Neuronal stem cell (in vitro differentiated cells): ENCODE measurements at regions not wholly inside any gene's neighbourhood (a gene's known extent, or its start where the extent isn't known, plus 50 kb on each side); places are given as distances from the start of the nearest gene placed in this dataset.
A peak's percentile ranks its signal among the peaks of the same experiment; 100 is the strongest.

Experiments
- DNase-seq: peaks from one replicate; pipeline ENCODE4 v3.0.0-alpha.2; 2013; ENCODE audit warnings: low spot score
- H2AFZ ChIP-seq: one replicate; pipeline ENCODE4 v1.6.1; 2013; ENCODE audit warnings: mild to moderate bottlenecking, low read length, inconsistent platforms
- H2AK5ac ChIP-seq: 2 replicates; pipeline ENCODE4 v1.6.1; 2013; ENCODE audit warnings: low read depth, mild to moderate bottlenecking, inconsistent platforms, low read length, moderate library complexity, mixed read lengths
- H2BK120ac ChIP-seq: 2 replicates; pipeline ENCODE4 v1.6.1; 2013; ENCODE audit warnings: low read depth, mild to moderate bottlenecking, inconsistent platforms, low read length, moderate library complexity, mixed read lengths
- H2BK12ac ChIP-seq: one replicate; pipeline ENCODE4 v1.6.1; 2013; ENCODE audit warnings: low read length, inconsistent platforms
- H2BK15ac ChIP-seq: 2 replicates; pipeline ENCODE4 v1.6.1; 2013; ENCODE audit warnings: mild to moderate bottlenecking, low read length, inconsistent platforms, mixed read lengths
- H2BK5ac ChIP-seq: one replicate; pipeline ENCODE4 v1.6.1; 2013; ENCODE audit warnings: inconsistent platforms, mild to moderate bottlenecking, low read length, moderate library complexity
- H3K14ac ChIP-seq: one replicate; pipeline ENCODE4 v1.6.1; 2013; ENCODE audit warnings: low read length, inconsistent platforms
- H3K18ac ChIP-seq: 2 replicates; pipeline ENCODE4 v1.6.1; 2013; ENCODE audit warnings: low read length, inconsistent platforms
- H3K23ac ChIP-seq: 2 replicates; pipeline ENCODE4 v1.6.1; 2013; ENCODE audit warnings: low read depth, mild to moderate bottlenecking, mixed read lengths, low read length, inconsistent platforms; ENCODE audit not compliant: poor library complexity
- H3K27ac ChIP-seq: replicated peaks from 3 replicates; pipeline ENCODE4 v1.5.1; 2013; ENCODE audit warnings: low read length, inconsistent platforms
- H3K27me3 ChIP-seq, 3 experiments: 2 replicates each; pipeline ENCODE4 v1.6.1; 2013; ENCODE audit warnings: low read length in 3 of 3, mild to moderate bottlenecking in 2 of 3, inconsistent platforms in 1 of 3, low read depth in 1 of 3, mixed read lengths in 1 of 3, moderate library complexity in 1 of 3; ENCODE audit not compliant: control insufficient read depth in 3 of 3, insufficient read depth in 3 of 3
- H3K36me3 ChIP-seq, 2 donors: replicated peaks in 1 of 2; 2 replicates each; pipeline ENCODE4 v1.6.1; 2013; ENCODE audit warnings: low read length in 2 of 2; ENCODE audit not compliant: control insufficient read depth in 2 of 2, insufficient read depth in 2 of 2
- H3K4ac ChIP-seq: 2 replicates; pipeline ENCODE4 v1.6.1; 2013; ENCODE audit warnings: inconsistent platforms, mild to moderate bottlenecking, low read length, moderate library complexity
- H3K4me1 ChIP-seq, 2 donors: 1 replicate in 1 of 2; 2 replicates in 1 of 2; pipeline ENCODE4 v1.6.1; 2013; ENCODE audit warnings: low read length in 2 of 2, low read depth in 1 of 2; ENCODE audit not compliant: control insufficient read depth in 2 of 2, insufficient read depth in 1 of 2
- H3K4me2 ChIP-seq: one replicate; pipeline ENCODE4 v1.6.1; 2013; ENCODE audit warnings: mild to moderate bottlenecking, low read length, inconsistent platforms; ENCODE audit not compliant: insufficient read depth, poor library complexity, severe bottlenecking
- H3K4me3 ChIP-seq, 2 donors: 2 replicates each; pipeline ENCODE4 v1.5.1; 2013; ENCODE audit warnings: low read length in 2 of 2, mild to moderate bottlenecking in 2 of 2, inconsistent platforms in 1 of 2, moderate library complexity in 1 of 2
- H3K79me1 ChIP-seq: one replicate; pipeline ENCODE4 v1.6.1; 2013; ENCODE audit warnings: low read depth, mild to moderate bottlenecking, inconsistent platforms, low read length, moderate library complexity
- H3K9ac ChIP-seq: one replicate; pipeline ENCODE4 v1.6.1; 2013; ENCODE audit warnings: mild to moderate bottlenecking, low read depth, low read length, inconsistent platforms; ENCODE audit not compliant: poor library complexity
- H3K9me3 ChIP-seq, 2 donors: replicated peaks in 1 of 2; 2 replicates each; pipeline versions ENCODE3 to v1.6.1; 2013; ENCODE audit warnings: low read length in 2 of 2, mild to moderate bottlenecking in 2 of 2, inconsistent platforms in 1 of 2, low read depth in 1 of 2, mixed read lengths in 1 of 2, moderate library complexity in 1 of 2; ENCODE audit not compliant: control insufficient read depth in 2 of 2, insufficient read depth in 1 of 2
- H4K8ac ChIP-seq: one replicate; pipeline ENCODE4 v1.6.1; 2013; ENCODE audit warnings: low read depth, mild to moderate bottlenecking, inconsistent platforms, low read length, moderate library complexity
- H4K91ac ChIP-seq: one replicate; pipeline ENCODE4 v1.6.1; 2013; ENCODE audit warnings: low read length, low read depth, mild to moderate bottlenecking, inconsistent platforms; ENCODE audit not compliant: poor library complexity
- whole genome bisulfite sequencing, 2 donors: extraction: QIAGEN DNeasy Blood & Tissue Kit; methylation state at CpG; one replicate each; pipeline ENCODE4 v1.1.7; 2013; ENCODE audit warnings: missing lambda C conversion rate in 2 of 2, mixed read lengths in 1 of 2; ENCODE audit not compliant: insufficient read length in 2 of 2, insufficient replicate concordance in 1 of 2; ENCODE audit errors: extremely low coverage in 2 of 2; 5-methylcytosine and 5-hydroxymethylcytosine counted together

DNA sequence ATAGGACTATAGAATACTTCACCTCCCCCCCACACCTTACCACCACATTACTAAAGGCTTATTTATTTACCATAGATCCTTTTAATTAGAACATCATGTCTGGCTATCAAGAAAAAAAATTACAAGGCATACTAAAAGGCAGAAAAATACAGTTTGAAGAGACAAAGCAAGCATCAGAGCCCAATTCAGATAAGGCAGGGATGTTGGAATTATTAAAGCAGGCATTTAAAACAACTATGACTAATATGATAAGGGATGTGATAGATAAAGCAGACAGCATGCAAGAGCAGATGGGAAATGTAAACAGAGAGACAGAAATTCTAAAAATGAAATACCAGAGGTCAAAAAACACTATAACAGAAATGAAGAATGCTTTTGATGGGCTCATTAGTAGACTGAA is 55.4 kb upstream of the SMIM21 start:
- no peak overlapping the region for H2AK5ac ChIP-seq
- no peak overlapping the region for H2BK15ac ChIP-seq
- H4K91ac ChIP-seq = no peak overlapping the region
- H3K18ac ChIP-seq = no peak overlapping the region
- no peak overlapping the region for H3K23ac ChIP-seq
- no peak overlapping the region for H2BK120ac ChIP-seq
- H3K27ac ChIP-seq = no peak overlapping the region
- H3K4me3 ChIP-seq = no peak overlapping the region
- no peak for DNase-seq
- H2BK12ac ChIP-seq = no peak overlapping the region
- no peak overlapping the region for H3K4ac ChIP-seq
- no peak overlapping the region for H3K4me2 ChIP-seq
- H4K8ac ChIP-seq = no peak overlapping the region
- H2AFZ ChIP-seq = no peak overlapping the region
- no peaks in the 10 kb centered on the region for H3K9me3 ChIP-seq
- H2BK5ac ChIP-seq = no peak overlapping the region
- no peaks in the 10 kb centered on the region for H3K4me1 ChIP-seq
- H3K9ac ChIP-seq = no peak overlapping the region
- H3K27me3 ChIP-seq = no peaks in the 10 kb centered on the region
- no peaks in the 10 kb centered on the region for H3K36me3 ChIP-seq
- H3K79me1 ChIP-seq = no peaks in the 10 kb centered on the region
- no peak overlapping the region for H3K14ac ChIP-seq

DNA sequence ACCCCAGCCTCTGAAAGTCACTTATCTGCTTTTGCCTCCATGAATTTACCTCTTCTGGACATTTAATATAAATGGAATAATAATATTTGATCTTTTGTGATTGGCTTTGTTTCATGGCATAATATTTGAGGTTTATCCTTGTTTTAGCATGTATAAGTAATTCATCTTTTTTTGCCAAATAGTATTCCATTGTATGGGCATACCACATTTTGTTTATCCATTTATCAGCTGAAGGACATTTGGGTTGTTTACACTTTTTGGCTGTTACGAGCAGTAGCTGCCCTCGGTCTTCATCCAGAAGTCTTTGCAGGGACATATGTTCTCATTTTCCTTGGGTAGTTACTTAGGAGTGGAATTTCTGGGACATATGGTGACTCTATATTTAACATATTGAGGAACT is 53.0 kb upstream of the SMIM21 start:
- Histone ChIP-seq H2BK120ac (no peak overlapping the region), H4K91ac (no peak overlapping the region), H3K36me3 (no peaks in the 10 kb centered on the region), H3K27ac (no peak overlapping the region), H3K27me3 (no peaks in the 10 kb centered on the region), H2AFZ (no peak overlapping the region), H4K8ac (no peak overlapping the region), H2BK5ac (no peak overlapping the region), H3K9ac (no peak overlapping the region), H2AK5ac (no peak overlapping the region), H3K79me1 (no peaks in the 10 kb centered on the region), H3K4me2 (no peak overlapping the region), H2BK12ac (no peak overlapping the region), H3K4me1 (no peaks in the 10 kb centered on the region), H3K4ac (no peak overlapping the region), H3K23ac (no peak overlapping the region), H3K18ac (no peak overlapping the region), H3K9me3 (no peaks in the 10 kb centered on the region), H3K4me3 (no peak overlapping the region), H3K14ac (no peak overlapping the region), H2BK15ac (no peak overlapping the region)
- DNase-seq = no peak
- WGBS, 2 donors = no CpG with 5 or more reads among the region's 2 CpGs

DNA sequence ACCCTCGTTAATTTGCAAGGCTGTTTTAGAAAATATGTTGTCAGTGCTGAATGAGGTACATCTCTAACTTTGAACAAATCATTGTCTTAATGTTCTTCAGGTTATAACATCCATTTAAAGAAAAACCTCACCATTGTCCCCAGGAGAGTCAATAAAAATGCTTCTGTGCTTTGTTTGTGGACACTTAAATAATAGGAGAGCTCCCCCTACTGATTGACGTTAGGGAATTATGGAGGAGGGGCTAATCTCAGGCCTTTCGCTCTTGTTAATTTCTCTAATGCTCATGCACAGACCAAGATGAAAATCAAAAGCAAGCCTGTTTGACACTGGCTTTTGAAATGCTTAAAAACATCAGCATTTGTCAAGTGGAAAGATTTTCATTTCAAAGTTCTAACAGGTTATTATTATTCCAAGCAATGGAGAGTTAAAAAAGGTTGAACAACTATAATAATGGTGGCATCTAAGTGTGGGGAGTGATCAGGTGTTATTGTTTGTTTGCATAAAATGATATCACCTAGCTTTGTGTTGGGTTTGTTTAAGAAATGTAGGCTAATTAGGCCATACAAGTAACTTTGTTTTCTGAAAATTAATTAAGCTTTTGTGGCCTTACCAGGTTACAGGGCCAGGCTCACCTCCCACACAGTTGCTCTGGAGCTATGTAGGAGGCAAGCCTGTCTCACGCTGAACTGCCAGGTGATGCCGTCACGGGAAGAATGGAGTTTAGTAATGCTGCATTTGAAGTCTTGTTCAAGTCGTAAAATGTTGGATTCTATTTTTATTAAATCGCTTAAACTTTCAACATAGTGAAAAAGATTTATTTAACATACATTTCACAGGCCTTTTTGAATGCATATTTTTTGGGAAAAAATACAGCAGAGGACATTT is 51.7 kb upstream of the SMIM21 start:
- no peak overlapping the region for H2AFZ ChIP-seq
- H3K4ac ChIP-seq = no peak overlapping the region
- no peak overlapping the region for H3K27ac ChIP-seq
- no peaks in the 10 kb centered on the region for H3K9me3 ChIP-seq
- H4K91ac ChIP-seq = no peak overlapping the region
- no peak overlapping the region for H2BK15ac ChIP-seq
- no peak overlapping the region for H2AK5ac ChIP-seq
- H2BK12ac ChIP-seq = no peak overlapping the region
- no peak overlapping the region for H4K8ac ChIP-seq
- no peak overlapping the region for H3K14ac ChIP-seq
- DNase-seq = peak; percentile 32
- no CpG with 5 or more reads among the region's 8 CpGs for WGBS, 2 donors
- no peak overlapping the region for H2BK5ac ChIP-seq
- H3K27me3 ChIP-seq = no peaks in the 10 kb centered on the region
- H3K18ac ChIP-seq = no peak overlapping the region
- no peaks in the 10 kb centered on the region for H3K4me1 ChIP-seq
- no peaks in the 10 kb centered on the region for H3K79me1 ChIP-seq
- no peak overlapping the region for H2BK120ac ChIP-seq
- H3K9ac ChIP-seq = no peak overlapping the region
- no peak overlapping the region for H3K4me3 ChIP-seq
- H3K36me3 ChIP-seq = no peaks in the 10 kb centered on the region
- no peak overlapping the region for H3K23ac ChIP-seq
- no peak overlapping the region for H3K4me2 ChIP-seq

DNA sequence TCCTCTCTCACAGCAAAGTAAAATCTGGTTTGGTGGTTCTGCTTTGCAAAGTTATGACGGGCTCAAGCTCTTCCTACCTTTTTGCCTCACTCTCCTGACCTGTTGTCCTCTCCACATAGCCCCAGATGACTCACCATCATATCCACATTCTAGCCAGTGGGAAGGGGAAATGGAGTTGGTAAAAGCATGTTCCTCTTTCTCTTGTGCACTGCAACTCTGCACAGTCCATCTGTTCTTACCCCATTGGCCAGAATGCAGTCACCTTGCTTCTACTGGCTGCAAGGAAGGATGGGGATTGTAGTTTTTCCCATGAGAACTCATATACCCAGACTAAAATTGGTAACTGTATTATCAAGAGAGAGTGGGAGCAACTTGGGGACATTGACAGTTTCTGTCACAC is 50.4 kb upstream of the SMIM21 start:
- Histone ChIP-seq H4K8ac (no peak overlapping the region), H4K91ac (no peak overlapping the region), H2BK12ac (no peak overlapping the region), H2BK5ac (no peak overlapping the region), H3K18ac (no peak overlapping the region), H2BK15ac (no peak overlapping the region), H3K14ac (no peak overlapping the region), H3K27me3 (no peaks in the 10 kb centered on the region), H3K36me3 (no peaks in the 10 kb centered on the region), H3K4me2 (no peak overlapping the region), H2AK5ac (no peak overlapping the region), H2AFZ (no peak overlapping the region), H3K4ac (no peak overlapping the region), H3K4me1 (no peaks in the 10 kb centered on the region), H2BK120ac (no peak overlapping the region), H3K9ac (no peak overlapping the region), H3K79me1 (no peaks in the 10 kb centered on the region), H3K4me3 (no peak overlapping the region), H3K27ac (no peak overlapping the region), H3K23ac (no peak overlapping the region), H3K9me3 (no peaks in the 10 kb centered on the region)
- no peak for DNase-seq
- WGBS, 2 donors = no CpG with 5 or more reads among the region's 1 CpG
